Mesendoderm (in vitro differentiated cells): ENCODE measurements at regions not wholly inside any gene's neighbourhood (a gene's known extent, or its start where the extent isn't known, plus 50 kb on each side); places are given as distances from the start of the nearest gene placed in this dataset.

Experiments
- DNase-seq: peaks from one replicate; pipeline ENCODE4 v3.0.0; 2013
- H2AK5ac ChIP-seq: 2 replicates; pipeline ENCODE4 v1.6.1; 2013; ENCODE audit warnings: low read length, inconsistent platforms
- H2BK120ac ChIP-seq: 2 replicates; pipeline ENCODE4 v1.6.1; 2013; ENCODE audit warnings: low read depth, mild to moderate bottlenecking, low read length, moderate library complexity, mixed read lengths
- H2BK15ac ChIP-seq: replicated peaks from 2 replicates; pipeline ENCODE4 v1.6.1; 2013; ENCODE audit warnings: low read depth, mild to moderate bottlenecking, moderate library complexity
- H2BK5ac ChIP-seq: 2 replicates; pipeline ENCODE4 v1.6.1; 2013; ENCODE audit warnings: low read length, inconsistent platforms
- H3K18ac ChIP-seq: 2 replicates; pipeline ENCODE4 v1.6.1; 2013; ENCODE audit warnings: mild to moderate bottlenecking, low read length, mixed read lengths
- H3K23ac ChIP-seq: one replicate; pipeline ENCODE4 v1.6.1; 2013; ENCODE audit warnings: low read length
- H3K27ac ChIP-seq: 2 replicates; pipeline ENCODE4 v1.5.1; 2013; ENCODE audit warnings: low read depth, mild to moderate bottlenecking, inconsistent platforms, low read length, moderate library complexity
- H3K27me3 ChIP-seq: 2 replicates; pipeline ENCODE4 v1.6.1; 2013; ENCODE audit warnings: low read length, control low read depth, mild to moderate bottlenecking, inconsistent platforms; ENCODE audit not compliant: insufficient read depth, poor library complexity
- H3K36me3 ChIP-seq: 2 replicates; pipeline ENCODE4 v1.6.1; 2013; ENCODE audit warnings: low read length, inconsistent platforms; ENCODE audit not compliant: control insufficient read depth, insufficient read depth
- H3K4ac ChIP-seq: one replicate; pipeline ENCODE4 v1.6.1; 2013; ENCODE audit warnings: low read depth, mild to moderate bottlenecking, low read length, moderate library complexity
- H3K4me1 ChIP-seq: 2 replicates; pipeline ENCODE4 v1.6.1; 2013; ENCODE audit warnings: low read depth, low read length, inconsistent platforms; ENCODE audit not compliant: control insufficient read depth
- H3K4me2 ChIP-seq: 2 replicates; pipeline ENCODE4 v1.6.1; 2013; ENCODE audit warnings: low read length
- H3K4me3 ChIP-seq: 2 replicates; pipeline ENCODE4 v1.5.1; 2013; ENCODE audit warnings: mild to moderate bottlenecking, low read length
- H3K56ac ChIP-seq: one replicate; pipeline ENCODE4 v1.6.1; 2013; ENCODE audit warnings: low read length
- H3K79me1 ChIP-seq: 2 replicates; pipeline ENCODE4 v1.6.1; 2013; ENCODE audit warnings: low read length, inconsistent platforms
- H3K79me2 ChIP-seq: 2 replicates; pipeline ENCODE4 v1.6.1; 2013; ENCODE audit warnings: mild to moderate bottlenecking, low read length; ENCODE audit not compliant: control insufficient read depth, insufficient read depth
- H3K9ac ChIP-seq: 2 replicates; pipeline ENCODE4 v1.6.1; 2013; ENCODE audit warnings: low read length, inconsistent platforms
- H4K5ac ChIP-seq: one replicate; pipeline ENCODE4 v1.6.1; 2013; ENCODE audit warnings: low read length
- H4K8ac ChIP-seq: one replicate; pipeline ENCODE4 v1.6.1; 2013; ENCODE audit warnings: low read depth, mild to moderate bottlenecking, control low read depth, low read length, moderate library complexity
- WGBS: extraction: QIAGEN DNeasy Blood & Tissue Kit; methylation state at CpG from one replicate; pipeline ENCODE4 v1.1.7; 2013; ENCODE audit warnings: low lambda C conversion rate, missing lambda C conversion rate; ENCODE audit not compliant: insufficient coverage; ENCODE audit errors: extremely low coverage; 5-methylcytosine and 5-hydroxymethylcytosine counted together

DNA sequence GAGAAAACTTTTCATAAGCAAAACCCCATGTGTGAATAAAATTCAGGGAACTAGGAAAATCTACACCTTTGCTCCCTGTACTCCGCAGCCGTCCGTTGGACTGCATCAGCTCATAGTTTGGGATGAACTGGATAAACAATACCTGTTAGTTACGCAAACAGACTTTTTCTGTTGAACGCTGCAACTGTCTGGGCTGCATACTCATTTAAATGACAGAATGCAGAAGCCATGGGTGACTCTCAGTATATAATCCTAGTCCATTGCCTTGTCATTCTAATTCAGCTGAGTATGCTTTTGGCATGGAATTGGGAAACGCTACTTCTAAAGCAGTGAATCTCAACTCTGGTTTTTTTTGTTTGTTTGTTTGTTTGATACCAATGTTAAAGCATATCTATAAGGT is 151.6 kb downstream of the SLITRK1 start:
- no peak overlapping the region for H3K4ac ChIP-seq
- no peaks in the 10 kb centered on the region for H3K79me1 ChIP-seq
- no CpG with 5 or more reads among the region's 6 CpGs for WGBS
- DNase-seq = no peak
- H3K9ac ChIP-seq = no peak overlapping the region
- no peaks in the 10 kb centered on the region for H3K4me1 ChIP-seq
- no peak overlapping the region for H3K56ac ChIP-seq
- no peak overlapping the region for H2BK15ac ChIP-seq
- no peak overlapping the region for H3K4me3 ChIP-seq
- H3K18ac ChIP-seq = no peak overlapping the region
- no peak overlapping the region for H2BK5ac ChIP-seq
- no peak overlapping the region for H2BK120ac ChIP-seq
- no peak overlapping the region for H2AK5ac ChIP-seq
- H3K4me2 ChIP-seq = no peak overlapping the region
- H4K5ac ChIP-seq = no peak overlapping the region
- no peaks in the 10 kb centered on the region for H3K36me3 ChIP-seq
- H3K23ac ChIP-seq = no peak overlapping the region
- H4K8ac ChIP-seq = no peak overlapping the region
- no peak overlapping the region for H3K27ac ChIP-seq
- no peaks in the 10 kb centered on the region for H3K79me2 ChIP-seq
- no peaks in the 10 kb centered on the region for H3K27me3 ChIP-seq

DNA sequence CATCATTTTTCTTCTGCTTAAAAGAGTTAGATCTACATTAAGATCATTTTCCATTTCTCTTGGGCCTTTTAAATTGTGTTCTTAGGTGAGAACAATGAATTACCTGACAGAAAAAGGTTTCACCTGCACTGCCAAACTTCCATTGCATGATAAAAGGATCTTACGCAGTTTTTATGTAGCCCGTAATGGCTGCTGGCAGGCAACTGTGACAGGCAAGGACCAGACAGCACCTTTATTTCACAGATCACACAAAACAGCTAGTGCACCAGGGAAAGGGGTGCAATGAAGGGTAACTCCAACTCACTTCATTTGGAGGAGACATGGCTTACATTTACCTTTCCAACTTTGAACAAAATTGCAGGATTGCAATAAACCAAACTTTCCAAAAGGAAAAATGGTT is 159.8 kb downstream of the SLITRK1 start:
- H3K9ac ChIP-seq = no peak overlapping the region
- H3K79me2 ChIP-seq = no peaks in the 10 kb centered on the region
- H2BK120ac ChIP-seq = no peak overlapping the region
- no peak overlapping the region for H3K4ac ChIP-seq
- no CpG with 5 or more reads among the region's 2 CpGs for WGBS
- no peak overlapping the region for H3K4me3 ChIP-seq
- no peak overlapping the region for H3K27ac ChIP-seq
- no peak overlapping the region for H3K56ac ChIP-seq
- no peaks in the 10 kb centered on the region for H3K27me3 ChIP-seq
- no peak overlapping the region for H3K4me2 ChIP-seq
- no peaks in the 10 kb centered on the region for H3K36me3 ChIP-seq
- no peak overlapping the region for H4K8ac ChIP-seq
- no peak overlapping the region for H2BK5ac ChIP-seq
- no peak overlapping the region for H4K5ac ChIP-seq
- H3K23ac ChIP-seq = no peak overlapping the region
- no peak overlapping the region for H3K18ac ChIP-seq
- H2BK15ac ChIP-seq = no peak overlapping the region
- H3K4me1 ChIP-seq = no peaks in the 10 kb centered on the region
- DNase-seq = no peak
- no peaks in the 10 kb centered on the region for H3K79me1 ChIP-seq
- no peak overlapping the region for H2AK5ac ChIP-seq

DNA sequence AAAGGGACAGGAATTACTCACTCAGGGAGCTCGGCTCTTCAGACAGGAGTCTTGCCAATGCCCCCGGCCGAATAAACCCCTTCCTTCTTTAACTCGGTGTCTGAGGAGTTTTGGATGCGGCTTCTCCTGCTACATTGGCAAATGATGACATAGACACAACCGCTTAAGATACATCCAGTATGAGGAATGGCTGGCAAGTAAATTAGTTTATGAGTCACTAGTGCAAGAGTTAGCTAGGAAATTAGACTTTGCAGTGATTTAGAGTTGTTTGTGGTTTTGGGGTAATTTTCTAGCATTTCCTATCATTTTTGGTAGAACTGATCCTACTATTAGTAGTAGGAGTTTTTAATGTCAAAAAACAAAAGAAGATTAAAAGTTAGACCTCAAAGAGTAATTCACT is 166.2 kb downstream of the SLITRK1 start:
- no CpG with 5 or more reads among the region's 6 CpGs for WGBS
- Histone ChIP-seq H4K5ac (no peak overlapping the region), H3K36me3 (no peaks in the 10 kb centered on the region), H3K23ac (no peak overlapping the region), H3K27ac (no peak overlapping the region), H4K8ac (no peak overlapping the region), H3K4me2 (no peak overlapping the region), H3K79me1 (no peaks in the 10 kb centered on the region), H3K9ac (no peak overlapping the region), H2BK15ac (no peak overlapping the region), H3K4me3 (no peak overlapping the region), H3K27me3 (no peaks in the 10 kb centered on the region), H3K4me1 (no peaks in the 10 kb centered on the region), H2AK5ac (no peak overlapping the region), H2BK120ac (no peak overlapping the region), H3K56ac (no peak overlapping the region), H2BK5ac (no peak overlapping the region), H3K18ac (no peak overlapping the region), H3K79me2 (no peaks in the 10 kb centered on the region), H3K4ac (no peak overlapping the region)
- DNase-seq = peak; percentile 0

DNA sequence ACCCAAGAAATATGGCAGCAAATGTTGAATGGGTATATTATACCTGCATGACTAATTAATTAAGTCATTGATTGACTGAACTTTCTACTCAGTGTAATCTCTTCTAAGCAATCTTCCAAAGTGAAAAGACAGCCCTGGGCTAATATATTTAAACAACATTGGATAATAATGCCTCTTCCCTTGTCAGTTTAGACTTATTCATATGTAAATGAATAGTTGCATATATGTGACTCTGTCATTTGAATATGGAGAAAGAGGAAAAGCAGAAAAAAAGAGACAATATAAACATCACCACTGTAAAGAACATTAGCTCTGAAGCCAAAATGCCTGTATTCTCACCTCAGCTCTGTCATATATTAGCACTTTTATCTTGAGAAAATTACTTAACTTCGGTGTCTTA is 168.0 kb downstream of the SLITRK1 start:
- Histone ChIP-seq H3K4ac (no peak overlapping the region), H3K79me1 (no peaks in the 10 kb centered on the region), H3K18ac (no peak overlapping the region), H3K23ac (no peak overlapping the region), H3K4me1 (no peaks in the 10 kb centered on the region), H2BK5ac (no peak overlapping the region), H2AK5ac (no peak overlapping the region), H2BK15ac (no peak overlapping the region), H3K36me3 (no peaks in the 10 kb centered on the region), H2BK120ac (no peak overlapping the region), H3K4me3 (no peak overlapping the region), H3K79me2 (no peaks in the 10 kb centered on the region), H4K8ac (no peak overlapping the region), H3K27ac (no peak overlapping the region), H3K56ac (no peak overlapping the region), H3K4me2 (no peak overlapping the region), H3K27me3 (no peaks in the 10 kb centered on the region), H3K9ac (no peak overlapping the region), H4K5ac (no peak overlapping the region)
- DNase-seq = no peak
- no CpG with 5 or more reads among the region's 1 CpG for WGBS

DNA sequence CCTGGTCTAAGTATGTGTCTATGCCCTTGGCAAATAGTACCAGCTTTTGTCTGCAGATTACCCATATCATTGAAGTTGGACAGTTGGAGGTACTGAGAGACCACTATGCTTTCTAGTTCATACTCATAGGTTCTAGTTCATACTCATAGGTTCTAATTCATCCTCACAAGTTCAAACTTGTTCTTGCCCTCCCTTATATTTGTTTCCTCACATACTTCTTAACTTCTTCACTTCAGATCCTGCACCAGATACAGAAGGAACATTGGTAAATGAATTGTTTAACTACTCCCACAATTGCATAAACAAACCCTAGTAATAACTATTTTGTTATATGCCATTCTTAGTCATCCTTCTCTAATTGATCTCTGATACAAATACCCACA is 172.2 kb downstream of the SLITRK1 start:
- Histone ChIP-seq H3K79me1 (no peaks in the 10 kb centered on the region), H3K27me3 (no peaks in the 10 kb centered on the region), H2BK5ac (no peak overlapping the region), H3K56ac (no peak overlapping the region), H3K18ac (no peak overlapping the region), H4K5ac (no peak overlapping the region), H2AK5ac (no peak overlapping the region), H3K4me1 (no peaks in the 10 kb centered on the region), H2BK120ac (no peak overlapping the region), H3K4me2 (no peak overlapping the region), H3K23ac (no peak overlapping the region), H3K36me3 (no peaks in the 10 kb centered on the region), H4K8ac (no peak overlapping the region), H3K79me2 (no peaks in the 10 kb centered on the region), H3K9ac (no peak overlapping the region), H3K4me3 (no peak overlapping the region), H2BK15ac (no peak overlapping the region), H3K4ac (no peak overlapping the region), H3K27ac (no peak overlapping the region)
- no peak for DNase-seq

DNA sequence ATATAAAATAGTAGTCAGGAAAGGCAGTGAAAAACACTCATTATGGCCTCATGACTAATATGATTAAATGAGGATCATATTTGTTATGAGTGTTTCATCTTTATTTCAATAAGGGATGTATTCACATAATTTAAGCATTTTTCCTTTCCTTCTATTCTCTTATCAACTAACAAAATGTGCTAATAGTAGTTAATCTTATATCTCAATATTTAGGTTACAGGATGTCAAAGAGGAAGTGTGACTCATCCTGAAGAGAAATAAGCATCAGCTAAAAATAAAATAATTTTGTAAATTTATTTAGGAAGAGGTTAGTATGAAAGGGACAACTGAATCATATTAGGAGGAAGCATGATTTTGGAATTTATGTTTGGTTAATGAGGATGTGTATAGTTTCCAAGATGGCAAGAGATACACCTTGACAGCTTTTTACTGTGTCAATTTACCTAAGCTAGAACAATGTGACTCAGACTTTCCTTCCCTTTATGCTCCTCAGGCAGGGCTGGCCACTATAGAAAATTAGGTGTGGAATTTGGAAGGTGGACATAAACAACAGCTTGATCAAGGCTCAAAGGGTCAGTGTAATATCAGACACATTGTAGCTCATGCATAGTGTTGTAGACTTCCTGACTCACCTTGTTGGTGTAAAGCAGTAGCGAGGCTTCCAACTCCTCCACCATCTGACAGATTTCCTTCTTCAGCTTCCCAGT is 172.7 kb downstream of the SLITRK1 start:
- Histone ChIP-seq H3K56ac (no peak overlapping the region), H3K79me2 (no peaks in the 10 kb centered on the region), H3K23ac (no peak overlapping the region), H3K4me2 (no peak overlapping the region), H3K4me3 (no peak overlapping the region), H3K9ac (no peak overlapping the region), H3K27ac (no peak overlapping the region), H2BK5ac (no peak overlapping the region), H3K4ac (no peak overlapping the region), H3K27me3 (no peaks in the 10 kb centered on the region), H3K4me1 (no peaks in the 10 kb centered on the region), H3K79me1 (no peaks in the 10 kb centered on the region), H3K36me3 (no peaks in the 10 kb centered on the region), H2BK15ac (no peak overlapping the region), H2AK5ac (no peak overlapping the region), H4K8ac (no peak overlapping the region), H3K18ac (no peak overlapping the region), H2BK120ac (no peak overlapping the region), H4K5ac (no peak overlapping the region)
- WGBS = no CpG with 5 or more reads among the region's 1 CpG
- no peak for DNase-seq
